ENCODE measurements at regions not wholly inside any gene's neighbourhood (a gene's known extent, or its start where the extent isn't known, plus 50 kb on each side); places are given as distances from the start of the nearest gene placed in this dataset.

- TF ChIP-seq CTCF (IDR thresholded peaks at IDR 0.05; ENCODE audit: low read depth, low read length) (no peak), EZH2phosphoT487 (IDR thresholded peaks at IDR 0.05; ENCODE audit: low read depth) (no peak)
These were observed 118.0 kb upstream of the SRD5A2 start for GRCh38 chr2:31698722-31699121.

Measured in OCI-LY3 (cell line).